Ishikawa (cell line): ENCODE measurements at regions not wholly inside any gene's neighbourhood (a gene's known extent, or its start where the extent isn't known, plus 50 kb on each side); places are given as distances from the start of the nearest gene placed in this dataset.

Source experiments
- EP300 ChIP-seq: IDR thresholded peaks from 2 replicates; pipeline ENCODE4 v1.6.1; 2012; ENCODE audit warnings: borderline replicate concordance
- FOXM1 ChIP-seq: IDR thresholded peaks from 2 replicates; pipeline ENCODE4 v1.6.1; 2012; ENCODE audit warnings: low read depth, borderline replicate concordance
- NFIC ChIP-seq: IDR thresholded peaks from 2 replicates; pipeline ENCODE4 v1.6.1; 2012
- TCF12 ChIP-seq: IDR thresholded peaks from 2 replicates; pipeline ENCODE4 v1.6.1; 2012; ENCODE audit warnings: low read depth

- no peak for TF ChIP-seq FOXM1
- no peak for TF ChIP-seq TCF12
- TF ChIP-seq EP300 = no peak
- TF ChIP-seq NFIC = no peak
Measured at GRCh38 chr22:48228468-48228867, 1466.0 kb downstream of the TBC1D22A start.
